Activated gamma-delta T cell treated with Interleukin-2 at 50 U/mL for 16 hours (primary cell): ENCODE measurements at regions not wholly inside any gene's neighbourhood (a gene's known extent, or its start where the extent isn't known, plus 50 kb on each side); places are given as distances from the start of the nearest gene placed in this dataset.
"Not testable (repeated sequence)": the region's sequence is repeated elsewhere in the genome, so short reads cannot be mapped to it uniquely, and the experiment has no call there.

ENCODE experiments used
- DNase-seq: peaks from one replicate; pipeline ENCODE4 v3.0.0-alpha.2; 2020

GRCh38 chr5:67676863-67677262 is 480.3 kb upstream of the CD180 start:
- DNase-seq, result no peak

- no peak for DNase-seq
Measured at GRCh38 chr5:67674159-67674655, 477.6 kb upstream of the CD180 start.

GRCh38 chr5:67673618-67674017 is 477.0 kb upstream of the CD180 start:
- no peak for DNase-seq

GRCh38 chr5:67673180-67673579 is 476.6 kb upstream of the CD180 start:
- DNase-seq, result no peak

- no peak for DNase-seq
Measured at GRCh38 chr5:67672636-67673035, 476.0 kb upstream of the CD180 start.

GRCh38 chr5:67669916-67670315 is 473.3 kb upstream of the CD180 start:
- no peak for DNase-seq

- DNase-seq, result no peak
Measured at GRCh38 chr5:67660149-67660548, 463.6 kb upstream of the CD180 start.

GRCh38 chr5:67659288-67659687 is 462.7 kb upstream of the CD180 start:
- DNase-seq, result no peak

GRCh38 chr5:67657055-67657454 is 460.5 kb upstream of the CD180 start:
- no peak for DNase-seq

GRCh38 chr5:67652201-67652600 is 455.6 kb upstream of the CD180 start:
- DNase-seq, result no peak

GRCh38 chr5:67651180-67651579 is 454.6 kb upstream of the CD180 start:
- DNase-seq, result no peak

GRCh38 chr5:67648201-67648671 is 451.6 kb upstream of the CD180 start:
- no peak for DNase-seq

GRCh38 chr5:67647772-67648171 is 451.2 kb upstream of the CD180 start:
- DNase-seq, result no peak

GRCh38 chr5:67644221-67644920 is 447.8 kb upstream of the CD180 start:
- DNase-seq, result no peak

GRCh38 chr5:67643536-67643935 is 446.9 kb upstream of the CD180 start:
- no peak for DNase-seq

- DNase-seq, result no peak
Measured at GRCh38 chr5:67639976-67640375, 443.4 kb upstream of the CD180 start.

- DNase-seq, result no peak
Measured at GRCh38 chr5:67639313-67639712, 442.7 kb upstream of the CD180 start.

- no peak for DNase-seq
Measured at GRCh38 chr5:67636850-67637524, 440.4 kb upstream of the CD180 start.

- DNase-seq, result no peak
Measured at GRCh38 chr5:67636091-67636490, 439.5 kb upstream of the CD180 start.

GRCh38 chr5:67627079-67627478 is 430.5 kb upstream of the CD180 start:
- DNase-seq, result not testable (repeated sequence)

GRCh38 chr5:67623078-67623477 is 426.5 kb upstream of the CD180 start:
- DNase-seq, result no peak

GRCh38 chr5:67620424-67621397 is 424.1 kb upstream of the CD180 start:
- no peak for DNase-seq

GRCh38 chr5:67619636-67620035 is 423.0 kb upstream of the CD180 start:
- no peak for DNase-seq
